NCI-H2029 (cell line): ENCODE measurements at regions not wholly inside any gene's neighbourhood (a gene's known extent, or its start where the extent isn't known, plus 50 kb on each side); places are given as distances from the start of the nearest gene placed in this dataset.

Experiments used
- DNase-seq: peaks from one replicate; lab custom pipeline; 2025; lab: John Stamatoyannopoulos, UW

DNA sequence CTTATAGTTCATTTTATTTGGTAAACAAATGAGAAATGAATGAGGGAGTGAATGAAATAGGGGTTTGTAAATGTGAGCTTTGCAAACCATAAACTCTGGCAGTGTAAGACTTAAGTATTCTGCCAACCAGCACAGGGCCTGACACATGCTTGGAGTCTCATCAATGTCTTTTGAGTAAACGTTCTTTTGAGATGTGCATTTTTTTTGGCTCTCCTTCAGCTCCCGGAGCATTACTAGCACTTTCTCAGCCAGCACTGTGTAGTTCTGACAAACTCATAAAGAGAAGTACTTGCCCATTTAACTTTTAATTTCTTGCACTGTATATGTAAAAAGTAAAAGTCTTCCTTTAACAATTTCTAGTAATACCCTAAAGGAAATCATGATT, 245.3 kb downstream of the HS3ST1 start:
- DNase-seq, result no peak

DNA sequence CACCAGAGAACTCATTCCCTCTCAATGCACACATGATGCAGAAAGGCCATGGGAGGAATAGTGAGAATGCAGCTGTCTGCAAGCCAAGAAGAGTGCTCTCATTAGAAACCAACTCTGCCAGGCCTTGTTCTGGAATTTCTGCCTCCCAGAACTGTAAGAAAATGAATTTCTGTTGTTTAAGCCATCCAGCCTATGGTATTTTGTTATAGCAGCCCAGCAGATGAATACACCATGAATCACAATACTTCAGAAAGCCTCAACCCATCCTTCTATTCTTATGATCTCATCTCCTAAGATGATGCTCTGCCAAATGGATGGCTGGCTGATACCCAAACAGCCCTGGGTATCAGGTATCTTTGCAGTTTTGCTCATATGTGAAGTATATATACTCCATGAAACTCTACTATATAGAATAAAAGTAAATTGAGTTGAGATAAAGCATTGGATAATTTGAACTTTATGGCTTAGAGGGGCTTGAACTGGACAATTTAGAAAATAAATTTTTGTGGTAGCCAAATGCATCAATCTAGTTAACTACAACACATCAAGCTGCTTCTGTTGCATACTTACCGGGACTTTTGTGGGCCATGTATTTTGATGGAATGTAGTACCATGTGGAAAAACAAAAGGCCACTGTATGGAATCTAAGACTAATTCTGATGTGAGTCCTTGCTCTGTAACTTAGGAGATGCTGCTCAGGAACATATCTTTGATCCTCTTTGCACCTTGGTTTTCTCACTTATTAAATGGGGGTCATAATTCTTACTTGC, 245.9 kb downstream of the HS3ST1 start:
- no peak for DNase-seq

DNA sequence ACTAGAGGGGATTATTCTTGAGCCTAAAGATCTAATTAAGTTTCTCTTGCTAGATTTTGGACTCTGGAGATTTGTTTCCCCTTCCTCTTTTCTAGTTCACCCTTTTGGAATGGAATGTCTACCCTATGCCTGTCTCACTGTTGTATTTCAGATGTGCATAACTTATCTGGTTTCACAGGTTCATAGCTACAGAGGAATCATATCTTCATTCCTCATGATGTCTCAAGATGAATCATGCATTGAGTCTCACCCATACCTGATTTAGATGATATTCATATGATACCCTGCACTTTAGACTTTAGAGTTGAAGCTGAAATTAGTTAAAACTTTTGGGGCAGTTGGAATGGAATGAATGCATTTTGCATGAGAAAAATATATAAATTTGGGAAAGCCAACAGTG, 246.7 kb downstream of the HS3ST1 start:
- DNase-seq, result no peak

- no peak for DNase-seq
These were observed 248.9 kb downstream of the HS3ST1 start for GRCh38 chr4:11179796-11180195.

GRCh38 chr4:11178433-11178832, 250.3 kb downstream of the HS3ST1 start:
- DNase-seq, result no peak

DNA sequence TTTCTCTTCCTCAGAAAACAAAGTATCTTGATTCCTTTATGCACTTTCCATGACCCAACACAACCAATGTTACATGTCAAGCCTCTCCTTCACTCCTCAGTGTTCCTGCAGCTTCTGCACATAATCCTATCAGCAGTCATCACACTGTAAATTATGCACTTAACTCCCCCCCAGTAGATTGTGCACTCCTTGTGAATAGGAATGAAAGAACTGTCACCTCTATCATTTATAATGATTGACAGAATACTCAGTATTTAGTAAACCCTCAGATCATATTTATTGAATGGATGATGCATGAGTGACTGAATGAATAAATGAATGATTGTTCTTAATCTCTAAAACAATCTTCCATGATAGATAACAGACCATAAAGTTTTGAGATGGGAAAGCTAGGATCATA, 253.3 kb downstream of the HS3ST1 start:
- no peak for DNase-seq

DNA sequence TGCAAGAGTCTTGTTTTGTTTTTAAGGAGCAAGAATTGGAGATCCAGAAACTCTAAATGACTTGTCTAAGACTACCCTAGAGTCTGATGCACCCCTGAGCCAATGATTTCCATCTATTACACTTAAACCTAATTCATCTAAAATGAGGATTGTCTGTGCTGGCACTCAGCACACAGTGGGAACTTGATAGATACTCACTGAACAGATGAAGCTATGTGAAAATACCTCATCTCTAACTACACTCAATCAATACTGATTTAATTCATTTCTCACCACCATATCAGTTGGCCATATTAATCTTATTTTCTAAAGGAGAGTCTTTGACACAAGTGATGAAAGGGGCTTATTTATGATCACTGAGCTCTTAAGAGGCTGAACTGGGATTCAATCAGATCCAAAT, 262.1 kb downstream of the HS3ST1 start:
- DNase-seq, result no peak

DNA sequence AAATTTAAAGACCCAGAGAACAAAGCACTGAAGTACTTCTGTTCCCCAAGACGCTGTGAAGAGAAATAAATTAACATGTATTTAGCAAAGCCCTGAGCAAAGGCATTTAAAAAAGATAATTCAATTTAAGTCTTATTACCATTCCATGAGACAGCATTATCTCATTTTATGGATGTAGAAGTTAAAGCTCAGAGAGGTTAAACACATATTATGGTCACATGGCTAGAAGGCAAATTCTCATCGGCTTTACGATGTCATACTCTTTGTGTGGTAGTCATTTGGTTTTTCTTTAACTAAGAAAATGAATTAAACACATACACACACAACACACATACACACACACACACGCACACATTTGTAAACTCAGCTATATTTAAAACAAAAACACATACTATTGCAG, 262.7 kb downstream of the HS3ST1 start:
- DNase-seq, result no peak

- no peak for DNase-seq
These were observed 263.6 kb downstream of the HS3ST1 start for GRCh38 chr4:11165052-11165451.

- no peak for DNase-seq
These were observed 268.4 kb downstream of the HS3ST1 start for GRCh38 chr4:11160288-11160687.

DNA sequence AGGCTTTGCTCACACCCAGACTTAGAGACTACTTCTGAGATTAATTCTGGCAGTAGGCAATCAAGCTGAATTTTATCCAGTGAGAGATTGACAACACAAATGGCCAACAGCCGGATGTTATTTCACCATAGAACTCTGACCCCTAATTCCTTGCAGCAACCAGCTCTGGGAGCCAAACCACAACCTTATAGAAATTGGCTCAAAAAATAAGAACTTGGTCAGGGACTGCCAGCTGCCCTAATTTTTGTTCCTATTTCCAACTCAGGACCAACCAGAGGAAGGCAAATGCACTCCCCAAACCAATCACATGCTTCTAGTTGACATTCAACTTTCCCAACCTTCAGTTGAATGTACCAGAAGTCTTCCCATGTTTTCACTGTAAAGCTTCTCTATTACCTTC, 269.7 kb downstream of the HS3ST1 start:
- no peak for DNase-seq

DNA sequence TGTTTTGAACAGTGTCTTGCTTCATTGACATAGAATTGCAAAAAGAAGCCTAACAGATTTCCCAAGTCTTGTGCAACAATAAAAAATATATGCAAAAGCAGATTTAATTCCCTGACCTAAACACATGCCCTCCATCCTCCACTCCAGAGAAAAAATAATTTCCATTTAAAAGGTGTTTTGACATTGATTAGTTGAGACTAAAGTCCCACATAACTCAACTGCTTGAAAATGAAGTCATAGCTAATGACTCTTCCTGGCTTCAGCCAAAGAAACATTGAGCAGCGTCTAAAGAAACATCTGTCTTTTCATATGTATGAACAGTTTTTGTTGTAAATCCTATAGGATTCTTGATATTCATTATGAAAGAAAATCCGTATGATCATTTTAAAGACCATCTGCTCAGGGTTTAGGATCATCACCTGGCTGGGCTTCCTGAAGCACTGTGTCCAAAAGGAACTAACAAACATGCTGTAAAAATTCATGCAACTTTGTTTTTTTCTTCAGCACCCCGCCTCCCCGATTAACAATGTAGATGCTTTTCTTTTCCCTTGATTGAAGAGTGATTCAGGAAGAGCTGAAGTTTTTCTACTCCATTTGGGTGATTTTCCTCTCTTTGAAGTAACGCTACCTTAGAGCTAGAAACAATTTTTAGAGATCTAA, 273.4 kb downstream of the HS3ST1 start:
- DNase-seq, result no peak

- no peak for DNase-seq
These were observed 275.4 kb downstream of the HS3ST1 start for GRCh38 chr4:11153171-11153750.

DNA sequence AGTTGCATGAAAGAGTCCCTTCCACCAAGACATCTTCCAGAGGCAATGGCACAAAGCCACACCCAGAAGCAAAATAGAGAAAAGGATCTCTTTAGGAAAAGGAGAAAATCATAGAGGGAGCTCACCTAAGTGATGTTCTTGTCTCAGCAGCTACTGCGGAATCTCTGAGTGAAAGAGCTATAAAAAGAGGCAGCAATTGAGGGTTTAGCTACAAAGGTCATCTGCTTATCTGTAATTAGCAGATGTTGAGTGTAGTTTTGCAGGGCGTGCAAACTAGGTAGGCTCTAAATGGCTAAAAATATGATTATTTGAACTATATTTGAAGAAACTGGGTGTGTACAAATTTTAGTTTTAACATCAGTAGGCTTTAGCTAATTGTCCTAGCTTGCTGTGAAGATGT, 276.0 kb downstream of the HS3ST1 start:
- no peak for DNase-seq

DNA sequence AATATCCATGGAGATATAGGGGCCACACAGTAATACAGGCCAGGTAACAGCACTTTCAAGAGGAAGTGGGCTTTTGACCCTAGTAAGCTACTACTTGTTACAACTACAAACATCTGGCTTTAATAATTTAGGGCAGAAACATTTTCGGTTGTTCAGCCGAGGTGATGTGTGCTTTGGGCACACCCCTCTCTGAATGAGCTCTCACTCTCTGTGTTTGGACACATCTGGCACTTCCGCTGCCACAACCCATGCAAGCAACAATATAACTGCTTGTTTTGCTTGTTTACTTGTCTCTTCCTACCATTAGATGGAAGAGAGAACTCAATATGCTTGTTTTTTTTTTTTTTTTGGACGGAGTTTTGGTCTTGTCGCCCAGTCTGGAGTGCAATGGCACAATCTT, 277.2 kb downstream of the HS3ST1 start:
- peak; percentile 26 for DNase-seq

DNA sequence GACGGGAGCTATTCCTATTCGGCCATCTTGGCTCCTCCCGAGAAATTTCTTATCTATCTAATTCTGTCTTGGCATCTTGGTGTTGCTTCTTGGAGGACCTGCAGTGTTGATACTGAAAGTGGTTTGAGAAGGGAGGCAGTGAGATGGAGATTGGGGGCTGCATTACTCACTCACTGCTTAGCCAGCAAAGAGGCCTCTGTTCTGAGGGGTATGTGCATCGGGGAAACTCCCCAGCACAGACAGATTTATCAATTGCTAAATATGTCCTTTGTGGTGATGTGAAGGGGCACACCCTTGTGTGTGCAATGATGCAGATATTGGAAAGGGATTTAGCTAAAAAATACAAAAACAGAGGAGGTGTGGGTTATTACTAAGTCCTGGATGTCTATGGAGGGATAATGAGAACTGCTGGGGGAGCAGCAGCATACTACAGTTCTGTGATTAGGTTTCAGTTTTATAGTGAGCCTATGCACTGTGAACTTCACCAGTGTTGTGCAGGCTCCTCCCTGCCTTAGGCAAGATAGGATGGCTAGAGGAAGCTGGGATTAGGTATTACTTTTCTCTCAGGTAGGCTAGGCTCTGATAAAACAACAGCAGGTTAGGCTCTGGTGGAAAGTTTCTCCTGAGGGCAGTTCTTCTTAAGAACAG, 279.0 kb downstream of the HS3ST1 start:
- no peak for DNase-seq

- DNase-seq, result no peak
These were observed 288.8 kb downstream of the HS3ST1 start for GRCh38 chr4:11139871-11140270.

DNA sequence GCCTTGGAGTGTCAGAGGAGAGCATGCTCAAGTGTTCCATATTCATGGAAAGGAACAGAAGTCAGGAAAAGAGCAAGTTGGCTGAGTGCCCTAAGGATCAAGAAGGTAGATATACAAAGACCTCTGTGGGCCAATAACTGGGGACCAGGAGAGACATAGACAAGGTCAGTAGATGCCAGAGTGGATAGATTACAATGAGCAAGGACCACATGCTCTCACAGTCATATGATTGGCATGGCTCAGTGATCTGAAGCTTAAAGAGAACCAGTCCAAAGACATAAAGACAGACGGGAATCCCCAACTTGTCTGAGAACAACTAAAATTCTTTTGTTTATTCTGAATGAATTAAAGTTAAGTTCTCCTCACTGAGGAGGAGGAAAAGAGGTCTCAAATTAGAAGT, 289.7 kb downstream of the HS3ST1 start:
- DNase-seq, result no peak

DNA sequence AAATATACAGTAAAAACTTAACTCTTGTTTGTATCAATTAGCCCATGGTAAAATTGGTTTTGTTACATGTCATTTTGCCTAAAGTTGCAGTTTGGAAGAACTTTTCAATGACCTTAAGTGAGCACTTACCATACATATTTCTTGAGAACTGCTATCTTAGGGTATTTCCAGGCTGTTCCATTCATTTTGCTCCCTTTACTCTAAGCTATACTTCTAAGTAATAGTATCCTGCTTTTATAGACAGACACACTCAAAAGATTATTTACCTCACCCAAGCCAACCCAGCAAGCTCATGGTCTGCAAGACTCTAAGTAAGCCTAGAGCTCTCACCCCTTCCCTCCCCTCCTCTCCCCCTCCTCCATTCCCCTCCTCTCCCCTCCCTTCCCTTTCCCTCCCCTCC, 294.0 kb downstream of the HS3ST1 start:
- no peak for DNase-seq

DNA sequence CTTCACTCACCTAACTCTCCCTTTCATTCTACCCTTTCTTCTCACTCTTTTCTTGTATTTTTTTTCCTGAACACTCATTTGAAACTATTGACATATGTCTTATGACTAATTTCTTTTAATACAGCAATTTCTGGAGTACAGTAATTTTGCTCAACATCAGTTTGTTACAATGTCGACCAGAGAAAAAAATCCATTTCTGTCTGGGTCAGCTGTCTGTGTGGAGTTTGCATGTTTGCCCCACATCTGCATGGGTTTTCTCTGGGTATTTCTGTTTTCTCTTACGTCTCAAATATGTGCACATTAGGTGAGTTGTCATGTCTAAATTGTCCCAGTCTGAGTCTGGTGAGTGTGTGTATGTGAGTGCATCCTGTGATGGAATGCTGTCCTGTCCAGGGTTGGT, 294.8 kb downstream of the HS3ST1 start:
- no peak for DNase-seq

- no peak for DNase-seq
These were observed 296.2 kb downstream of the HS3ST1 start for GRCh38 chr4:11132478-11132877.

DNA sequence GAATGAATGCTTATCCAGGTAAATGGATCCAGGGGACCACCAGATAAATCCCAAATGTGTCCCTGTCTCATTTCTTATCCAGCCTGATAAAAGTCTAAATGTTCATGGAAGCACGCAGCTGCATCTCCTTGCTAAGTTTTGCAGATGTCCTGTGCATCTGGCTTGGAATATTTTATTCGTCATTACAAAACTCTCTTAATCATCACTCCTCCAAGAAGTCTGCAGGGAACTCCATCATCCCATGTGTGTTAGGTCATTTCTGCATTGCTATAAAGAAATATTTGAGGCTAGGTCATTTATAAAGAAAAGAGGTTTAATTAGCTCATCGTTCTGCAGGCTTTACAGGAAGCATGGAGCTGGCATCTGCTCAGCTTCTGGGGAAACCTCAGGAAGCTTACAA, 297.2 kb downstream of the HS3ST1 start:
- no peak for DNase-seq
